ENCODE measurements at regions not wholly inside any gene's neighbourhood (a gene's known extent, or its start where the extent isn't known, plus 50 kb on each side); places are given as distances from the start of the nearest gene placed in this dataset.

- TF ChIP-seq, protein P1, sequence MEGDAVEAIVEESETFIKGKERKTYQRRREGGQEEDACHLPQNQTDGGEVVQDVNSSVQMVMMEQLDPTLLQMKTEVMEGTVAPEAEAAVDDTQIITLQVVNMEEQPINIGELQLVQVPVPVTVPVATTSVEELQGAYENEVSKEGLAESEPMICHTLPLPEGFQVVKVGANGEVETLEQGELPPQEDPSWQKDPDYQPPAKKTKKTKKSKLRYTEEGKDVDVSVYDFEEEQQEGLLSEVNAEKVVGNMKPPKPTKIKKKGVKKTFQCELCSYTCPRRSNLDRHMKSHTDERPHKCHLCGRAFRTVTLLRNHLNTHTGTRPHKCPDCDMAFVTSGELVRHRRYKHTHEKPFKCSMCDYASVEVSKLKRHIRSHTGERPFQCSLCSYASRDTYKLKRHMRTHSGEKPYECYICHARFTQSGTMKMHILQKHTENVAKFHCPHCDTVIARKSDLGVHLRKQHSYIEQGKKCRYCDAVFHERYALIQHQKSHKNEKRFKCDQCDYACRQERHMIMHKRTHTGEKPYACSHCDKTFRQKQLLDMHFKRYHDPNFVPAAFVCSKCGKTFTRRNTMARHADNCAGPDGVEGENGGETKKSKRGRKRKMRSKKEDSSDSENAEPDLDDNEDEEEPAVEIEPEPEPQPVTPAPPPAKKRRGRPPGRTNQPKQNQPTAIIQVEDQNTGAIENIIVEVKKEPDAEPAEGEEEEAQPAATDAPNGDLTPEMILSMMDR (optimal IDR thresholded peaks at IDR 0.05 in 1 of 3, IDR thresholded peaks at IDR 0.05 in 1 of 3, conservative IDR thresholded peaks at IDR 0.05 in 1 of 3; ENCODE audit: extremely low read depth in 1 of 3, insufficient read depth in 2 of 3, low read length in 3 of 3), result no peak
- TF ChIP-seq EZH2 (IDR thresholded peaks at IDR 0.05; ENCODE audit: low read length), result no peak
These were observed 52.9 kb upstream of the PROKR2 start for GRCh38 chr20:5369629-5370028.

Data from keratinocyte (primary cell).